HG02623 (cell line): ENCODE measurements at regions not wholly inside any gene's neighbourhood (a gene's known extent, or its start where the extent isn't known, plus 50 kb on each side); places are given as distances from the start of the nearest gene placed in this dataset.
"Not testable (repeated sequence)": the region's sequence is repeated elsewhere in the genome, so short reads cannot be mapped to it uniquely, and the experiment has no call there.

Experiments used
- ATAC-seq: cut with Tn5 transposase; IDR thresholded peaks from one replicate; pipeline ENCODE4 v1.9.1; 2021; ENCODE audit warnings: moderate library complexity; ENCODE audit not compliant: unreplicated experiment

DNA sequence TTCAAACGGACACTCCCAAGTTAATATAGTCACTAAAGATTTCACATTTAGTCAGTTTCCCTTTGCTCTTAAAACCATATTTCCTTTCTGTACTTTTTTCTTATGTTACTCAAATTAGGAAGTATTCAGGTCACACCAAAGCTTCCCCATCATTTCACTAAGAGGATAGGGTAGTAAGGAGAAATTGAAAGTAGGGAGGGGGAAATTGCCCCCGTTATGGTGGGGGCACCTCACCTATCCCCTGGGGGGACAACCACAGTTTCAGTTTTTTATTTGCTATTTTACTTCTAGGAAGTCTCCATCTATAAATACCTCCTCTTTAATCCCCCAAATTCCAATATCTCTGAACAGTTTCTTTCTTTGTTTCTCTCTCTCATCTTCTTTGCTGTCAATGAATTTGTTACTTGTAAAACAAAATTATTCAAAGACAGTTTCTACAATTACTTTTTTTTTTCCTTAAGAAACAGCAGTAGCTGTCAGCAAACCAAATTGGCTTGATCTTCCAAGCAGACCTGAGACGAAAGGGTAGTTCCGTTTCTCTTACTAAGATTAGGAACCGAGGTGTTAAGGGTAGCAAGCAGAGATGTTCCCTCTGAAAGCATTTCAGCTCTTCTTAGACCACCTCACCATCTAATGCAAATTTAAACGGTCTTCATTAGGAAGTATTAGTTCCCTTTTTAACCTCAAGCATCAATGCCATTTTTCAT lies 160.2 kb upstream of the KLF3 start:
- peak; percentile 87 for ATAC-seq

DNA sequence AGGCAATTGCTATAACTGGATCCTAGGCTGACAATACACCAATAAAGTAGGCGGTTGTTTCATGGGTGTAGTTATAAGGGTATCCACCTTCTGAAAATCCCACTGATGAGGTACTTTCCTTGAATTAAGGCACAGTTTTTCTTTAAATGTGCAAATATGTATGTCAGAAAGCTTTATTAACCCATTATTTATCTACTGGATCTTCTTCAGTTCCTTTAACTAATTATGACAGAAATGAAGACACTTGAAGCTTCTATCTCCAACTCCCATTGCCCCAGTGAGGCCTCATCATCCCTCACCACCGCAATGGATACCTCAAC lies 159.6 kb upstream of the KLF3 start:
- no peak for ATAC-seq

DNA sequence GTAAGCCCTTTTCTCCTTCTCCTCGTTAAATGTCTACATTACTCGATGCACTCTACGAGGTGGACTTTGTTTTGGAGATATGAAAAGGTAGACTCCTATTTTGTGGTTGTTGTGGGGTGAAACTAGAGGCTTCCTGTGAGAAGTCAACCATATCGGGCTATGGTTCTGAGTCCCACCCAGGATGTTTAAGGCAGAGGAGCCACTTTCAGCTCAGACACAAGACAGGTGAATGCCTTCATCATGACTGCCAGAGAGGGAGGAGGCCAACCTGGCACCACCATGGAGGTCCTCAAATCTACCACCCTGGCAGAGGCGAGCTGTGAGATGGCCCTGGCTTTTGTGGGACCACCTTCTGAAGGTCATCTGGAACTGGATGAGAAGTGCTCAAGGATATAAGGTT lies 154.4 kb upstream of the KLF3 start:
- peak; percentile 52 for ATAC-seq

- no peak for ATAC-seq
Observed at GRCh38 chr4:38510201-38510600, 153.8 kb upstream of the KLF3 start.

DNA sequence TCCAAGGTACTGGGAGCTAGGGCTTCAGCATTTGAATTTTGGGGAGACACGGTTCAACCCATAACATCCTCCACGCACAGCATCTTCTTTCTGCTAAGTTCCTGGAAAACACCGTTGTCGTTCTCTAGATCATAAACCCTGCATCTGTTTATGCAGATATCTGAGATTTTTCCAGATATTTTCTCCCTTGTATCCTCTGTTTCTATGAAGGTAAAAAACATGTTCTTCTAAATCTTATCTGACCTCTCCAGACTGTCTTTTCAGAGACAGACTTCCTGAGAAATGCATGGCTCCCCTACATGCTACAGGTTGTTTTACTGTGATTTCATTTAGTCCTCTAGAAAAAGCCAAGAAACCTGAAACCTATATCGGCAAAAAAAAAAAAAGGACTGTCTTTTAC lies 152.3 kb upstream of the KLF3 start:
- no peak for ATAC-seq

DNA sequence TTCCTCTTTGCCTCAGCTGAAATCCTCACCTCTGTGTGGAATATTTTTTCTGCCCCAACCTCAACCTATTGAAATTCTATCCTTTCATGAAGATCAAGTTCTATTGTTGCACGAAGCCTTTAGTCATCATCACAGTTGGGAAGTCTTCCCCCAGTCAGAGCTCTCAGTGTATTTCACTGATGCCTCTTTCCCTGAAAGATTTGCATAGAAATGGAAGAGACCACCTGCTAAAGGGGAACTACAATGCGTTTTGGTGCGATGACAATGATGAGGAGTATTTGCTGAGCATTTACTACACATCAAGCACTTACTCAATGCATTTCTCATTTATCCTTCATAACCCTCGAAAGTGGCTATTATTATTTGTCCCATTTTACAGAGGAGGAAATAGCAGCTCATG lies 151.2 kb upstream of the KLF3 start:
- no peak for ATAC-seq

- no peak for ATAC-seq
Observed at GRCh38 chr4:38514465-38515146, 149.4 kb upstream of the KLF3 start.

DNA sequence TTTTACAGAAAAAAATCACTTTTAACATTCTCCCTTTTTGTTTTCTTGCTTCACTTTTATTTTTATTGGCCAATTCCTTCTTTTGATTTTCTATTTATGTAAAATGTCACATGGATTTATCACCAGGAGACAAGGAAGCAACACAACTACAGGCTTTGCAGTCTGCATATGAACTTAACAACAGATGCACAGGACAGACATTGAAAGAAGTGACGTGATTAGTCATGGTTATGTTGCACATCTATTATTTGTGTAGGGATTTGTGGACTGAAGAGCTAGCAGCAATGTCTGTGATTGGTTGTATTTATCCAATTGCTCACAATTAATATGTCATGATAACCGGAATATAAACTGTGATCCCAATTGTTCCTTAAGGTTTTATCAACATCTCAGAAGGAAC lies 147.8 kb upstream of the KLF3 start:
- ATAC-seq = no peak

DNA sequence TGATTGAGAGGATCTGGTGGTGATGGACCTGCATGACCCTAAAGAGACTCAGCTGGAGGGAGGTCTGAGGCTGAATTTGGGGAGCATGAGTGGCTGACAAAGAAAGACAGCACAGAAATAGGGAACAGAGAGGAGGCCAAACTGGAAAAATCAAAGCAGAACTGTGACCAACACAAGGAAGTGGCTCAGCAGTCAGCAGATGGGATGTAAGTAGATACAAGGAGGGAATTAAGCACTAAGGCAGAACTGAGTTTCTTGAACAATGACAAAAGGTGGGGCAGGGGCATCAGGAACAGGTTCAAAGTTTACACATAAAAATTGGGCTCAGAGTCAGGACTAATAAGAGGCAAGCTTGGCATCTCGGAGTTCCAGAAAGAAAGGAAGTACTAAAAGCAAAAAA lies 144.3 kb upstream of the KLF3 start:
- ATAC-seq = no peak

DNA sequence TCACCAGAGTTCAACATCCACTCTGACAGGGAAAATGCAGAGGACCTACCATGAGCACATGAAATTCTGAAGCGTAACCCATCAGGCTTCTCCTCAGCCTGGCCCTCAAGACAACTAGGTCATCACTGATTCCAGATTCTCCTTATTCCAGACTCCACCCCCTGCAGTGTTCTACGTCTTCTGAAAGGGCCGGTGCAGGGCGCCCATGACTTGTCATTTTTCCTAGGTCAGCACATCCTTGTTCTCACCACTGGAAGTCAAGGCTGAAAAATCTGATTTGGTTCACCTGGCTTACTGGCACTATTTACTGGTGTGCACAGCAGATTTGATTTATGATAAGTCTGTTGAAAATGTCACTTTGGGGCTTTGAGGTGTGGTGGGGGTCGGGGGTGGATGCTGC lies 140.9 kb upstream of the KLF3 start:
- ATAC-seq = no peak

DNA sequence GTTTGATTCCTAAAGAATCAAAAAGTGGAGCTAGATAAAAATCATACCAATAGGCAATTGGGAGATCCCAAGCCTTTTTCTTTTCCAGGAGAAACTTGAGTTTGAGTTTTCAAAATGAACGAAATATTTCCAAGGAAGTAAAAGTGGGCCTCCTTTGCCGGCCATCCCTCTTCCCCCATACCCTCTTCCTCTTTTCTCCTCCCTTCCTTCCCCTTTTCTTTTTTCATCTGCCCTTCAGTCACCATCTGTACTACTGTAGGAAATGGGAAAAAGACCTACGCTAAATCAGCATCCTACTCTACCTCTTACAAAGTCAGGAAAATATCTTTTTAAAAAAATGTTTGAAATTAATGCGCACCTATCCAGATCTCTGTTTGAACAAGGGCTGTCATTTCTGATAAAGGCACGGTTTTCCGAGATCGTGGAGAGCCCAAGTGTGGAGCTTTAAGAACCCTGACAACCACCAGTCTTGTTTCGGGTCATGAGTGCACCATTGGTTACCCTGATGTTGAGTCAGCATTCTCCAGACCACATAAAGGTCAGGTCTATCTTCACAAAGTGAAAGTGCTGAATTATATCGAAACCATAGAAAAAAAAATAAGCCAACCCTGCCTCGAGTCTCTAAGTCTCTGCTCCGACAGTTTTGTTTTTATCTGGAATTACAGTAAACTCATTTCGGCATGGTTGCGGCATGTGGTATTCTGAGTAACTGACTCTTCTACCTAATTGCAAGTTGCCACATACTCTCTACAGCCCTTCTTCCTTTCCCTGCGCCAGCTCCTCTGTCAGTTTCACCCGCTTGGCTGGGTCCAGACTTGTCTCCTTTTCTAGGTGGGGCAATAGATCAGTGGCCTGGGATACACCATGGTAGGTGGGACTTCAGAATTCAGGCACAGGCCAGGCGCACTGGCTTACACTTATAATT lies 140.2 kb upstream of the KLF3 start:
- peak; percentile 94 for ATAC-seq

GRCh38 chr4:38526412-38526811 lies 137.6 kb upstream of the KLF3 start:
- no peak for ATAC-seq

DNA sequence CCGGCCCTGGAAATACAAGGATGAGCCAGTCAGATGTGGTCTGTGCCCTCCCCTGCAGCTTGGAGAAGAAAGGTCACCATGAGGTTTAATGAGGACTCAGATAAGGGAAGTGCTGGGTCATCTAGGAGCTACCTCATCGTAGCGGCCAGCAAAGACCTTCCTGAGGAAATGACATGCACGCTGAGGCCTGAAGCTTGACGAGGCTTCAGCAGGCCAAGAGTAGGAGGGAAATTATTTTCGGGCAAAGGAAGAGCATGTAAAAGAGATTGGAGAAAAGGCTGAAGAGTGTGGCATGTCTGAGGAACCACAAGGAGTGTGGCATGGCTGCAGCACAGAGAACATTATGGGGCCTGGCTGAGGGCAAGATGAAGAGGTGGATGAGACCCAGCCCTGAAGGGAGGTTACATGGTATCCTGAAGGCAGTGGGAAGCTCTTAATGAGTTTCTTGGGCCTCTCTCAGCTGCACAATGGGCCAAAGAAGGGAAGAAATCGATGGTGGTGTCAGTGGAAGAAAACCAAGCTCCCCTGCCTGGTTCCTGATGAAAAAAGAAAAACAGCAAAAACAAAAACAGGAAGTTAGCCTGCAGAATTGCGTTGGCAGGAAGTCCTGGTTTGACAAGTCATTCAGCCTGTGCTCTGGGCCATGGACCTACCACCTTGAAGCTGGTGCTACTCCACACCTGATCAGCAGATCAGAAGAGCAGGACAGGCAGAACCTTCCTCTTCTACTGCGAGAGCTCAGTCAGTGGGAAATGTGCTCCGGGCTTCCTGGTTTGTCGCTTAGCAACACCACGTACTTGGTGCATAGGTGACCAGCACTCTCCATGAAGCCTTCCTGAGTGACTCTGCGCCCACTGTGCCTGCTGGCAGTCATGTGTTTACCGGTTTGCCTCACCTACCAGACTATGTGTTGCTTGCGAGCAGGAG lies 134.5 kb upstream of the KLF3 start:
- peak; percentile 69 for ATAC-seq

DNA sequence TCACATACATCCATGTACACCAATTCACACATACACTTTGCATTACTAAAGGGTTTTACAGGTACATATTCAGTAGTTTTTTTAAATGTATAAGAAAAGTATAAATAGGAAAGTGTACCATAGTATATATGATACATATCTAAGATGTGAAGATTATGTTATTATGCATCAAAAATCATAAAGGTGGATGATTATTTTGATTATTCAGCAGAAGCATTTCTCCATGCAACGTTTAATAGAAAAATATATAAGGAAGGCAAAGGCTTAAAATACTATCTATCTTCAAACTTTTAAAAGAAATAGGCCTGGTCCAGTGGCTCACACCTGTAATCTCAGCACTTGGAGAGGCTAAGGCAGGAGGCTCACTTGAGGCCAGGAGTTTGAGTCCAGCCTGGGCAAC lies 133.5 kb upstream of the KLF3 start:
- ATAC-seq = no peak

DNA sequence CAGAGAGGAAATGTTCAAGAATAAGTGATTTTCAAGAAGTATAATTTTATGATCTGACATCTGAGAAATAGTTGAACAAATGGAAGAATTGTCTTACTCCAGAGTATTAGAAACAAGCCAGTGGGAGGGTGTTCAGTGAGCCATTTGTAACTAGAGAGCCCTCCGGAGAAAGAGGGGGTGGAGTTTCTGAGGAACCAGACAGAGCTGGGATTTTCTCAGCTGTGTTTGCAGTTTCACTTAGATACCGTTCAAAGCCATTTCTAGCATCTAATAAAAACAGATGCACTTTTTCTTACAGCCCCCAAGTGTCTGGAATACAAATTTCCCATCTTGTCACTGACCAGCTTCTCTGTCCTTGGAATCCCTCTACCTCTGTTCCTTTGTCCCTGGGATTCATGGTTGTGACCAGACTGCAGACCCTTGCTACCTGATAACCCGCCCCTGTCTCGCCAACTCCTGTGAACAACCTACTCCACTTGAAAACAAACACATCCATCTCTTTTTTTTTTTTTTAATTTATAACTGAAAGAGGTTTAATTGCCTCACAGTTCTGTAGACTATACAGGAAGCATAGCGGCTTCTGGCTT lies 132.8 kb upstream of the KLF3 start:
- ATAC-seq = no peak

GRCh38 chr4:38532908-38533499 lies 131.0 kb upstream of the KLF3 start:
- no peak for ATAC-seq

DNA sequence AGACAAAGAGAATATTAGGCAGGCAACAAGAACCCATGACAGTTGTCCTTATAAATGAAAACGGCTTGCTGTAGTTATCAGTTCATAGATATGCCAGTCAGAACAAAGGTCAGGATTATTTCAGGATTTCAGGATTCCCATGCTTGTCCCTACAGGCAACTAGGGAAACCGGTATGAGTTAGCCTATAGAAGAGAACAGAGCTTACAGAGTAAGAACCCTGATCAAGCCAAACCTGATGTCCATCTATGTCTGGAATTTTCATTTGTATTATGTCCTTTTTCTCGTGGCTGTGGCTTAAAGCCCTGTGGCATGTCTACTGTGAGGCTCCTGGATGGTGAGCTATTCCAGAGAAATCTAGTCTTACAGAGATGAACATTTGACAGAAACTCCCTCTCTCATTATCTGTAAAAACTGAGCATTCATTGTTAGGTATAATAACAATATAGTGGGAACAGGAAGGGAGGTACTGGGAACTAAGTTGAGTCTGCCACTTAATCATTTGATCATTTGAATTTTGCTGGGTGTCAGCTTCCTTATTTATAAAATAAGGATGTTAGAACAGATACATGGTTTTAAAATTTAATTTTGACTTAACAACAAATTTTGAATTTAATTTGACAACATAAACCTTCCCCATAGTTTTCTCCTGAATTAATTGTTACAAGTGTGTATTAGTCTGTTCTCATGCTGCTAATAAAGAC lies 129.5 kb upstream of the KLF3 start:
- ATAC-seq = no peak

- ATAC-seq = not testable (repeated sequence)
Observed at GRCh38 chr4:38535071-38535470, 128.9 kb upstream of the KLF3 start.

DNA sequence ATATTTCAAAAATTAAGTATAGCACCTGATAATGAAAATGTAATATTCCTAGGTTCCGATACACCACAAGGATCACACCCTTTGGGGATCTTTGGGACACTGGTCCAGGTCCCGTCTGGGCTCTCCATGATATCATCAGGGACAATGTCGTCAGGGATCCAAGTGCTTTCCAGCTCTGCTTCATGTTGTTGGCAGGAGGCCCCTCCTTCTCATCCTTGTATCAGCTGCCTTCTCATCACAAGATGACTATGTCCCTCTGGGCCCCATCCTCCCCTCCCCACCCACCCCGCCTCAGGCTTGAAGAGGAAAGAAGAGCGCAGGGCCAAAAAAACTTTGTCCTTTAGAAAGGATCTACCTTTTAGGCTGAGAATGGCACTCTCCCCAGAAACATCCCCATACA lies 128.3 kb upstream of the KLF3 start:
- no peak for ATAC-seq
